ENCODE measurements at regions not wholly inside any gene's neighbourhood (a gene's known extent, or its start where the extent isn't known, plus 50 kb on each side); places are given as distances from the start of the nearest gene placed in this dataset.

DNA sequence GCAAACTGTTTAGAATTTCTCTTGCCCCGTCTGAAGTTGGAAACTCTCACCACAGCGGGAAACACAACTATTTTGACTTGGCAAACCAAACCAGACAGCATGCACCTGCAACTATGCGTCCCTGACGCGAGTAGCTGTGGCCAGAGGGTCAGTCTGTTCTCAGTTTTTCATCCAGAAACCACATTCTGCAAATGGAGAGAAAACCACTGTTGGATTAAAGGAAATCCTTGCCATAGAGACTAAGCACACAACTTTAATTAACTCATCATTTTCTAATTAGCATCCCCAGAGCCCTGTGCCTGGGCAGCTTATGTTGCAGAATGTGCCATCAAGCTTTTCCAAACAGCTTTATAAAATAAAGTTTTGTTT is 415.7 kb upstream of the TCF4 start:
- TF ChIP-seq, protein P1, sequence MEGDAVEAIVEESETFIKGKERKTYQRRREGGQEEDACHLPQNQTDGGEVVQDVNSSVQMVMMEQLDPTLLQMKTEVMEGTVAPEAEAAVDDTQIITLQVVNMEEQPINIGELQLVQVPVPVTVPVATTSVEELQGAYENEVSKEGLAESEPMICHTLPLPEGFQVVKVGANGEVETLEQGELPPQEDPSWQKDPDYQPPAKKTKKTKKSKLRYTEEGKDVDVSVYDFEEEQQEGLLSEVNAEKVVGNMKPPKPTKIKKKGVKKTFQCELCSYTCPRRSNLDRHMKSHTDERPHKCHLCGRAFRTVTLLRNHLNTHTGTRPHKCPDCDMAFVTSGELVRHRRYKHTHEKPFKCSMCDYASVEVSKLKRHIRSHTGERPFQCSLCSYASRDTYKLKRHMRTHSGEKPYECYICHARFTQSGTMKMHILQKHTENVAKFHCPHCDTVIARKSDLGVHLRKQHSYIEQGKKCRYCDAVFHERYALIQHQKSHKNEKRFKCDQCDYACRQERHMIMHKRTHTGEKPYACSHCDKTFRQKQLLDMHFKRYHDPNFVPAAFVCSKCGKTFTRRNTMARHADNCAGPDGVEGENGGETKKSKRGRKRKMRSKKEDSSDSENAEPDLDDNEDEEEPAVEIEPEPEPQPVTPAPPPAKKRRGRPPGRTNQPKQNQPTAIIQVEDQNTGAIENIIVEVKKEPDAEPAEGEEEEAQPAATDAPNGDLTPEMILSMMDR (IDR thresholded peaks at IDR 0.05 in 2 of 3, conservative IDR thresholded peaks at IDR 0.05 in 1 of 3; ENCODE audit: insufficient read depth in 2 of 3, low read depth in 1 of 3, low read length in 3 of 3) = no peak
- TF ChIP-seq EGR1 (conservative IDR thresholded peaks at IDR 0.05) (no peak), KLF10 (CRISPR knock-in tag; IDR thresholded peaks at IDR 0.05) (no peak)
- TF ChIP-seq, protein P2, sequence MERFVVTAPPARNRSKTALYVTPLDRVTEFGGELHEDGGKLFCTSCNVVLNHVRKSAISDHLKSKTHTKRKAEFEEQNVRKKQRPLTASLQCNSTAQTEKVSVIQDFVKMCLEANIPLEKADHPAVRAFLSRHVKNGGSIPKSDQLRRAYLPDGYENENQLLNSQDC (CRISPR knock-in tag; IDR thresholded peaks at IDR 0.05) = no peak
